RKO (cell line): ENCODE measurements at regions not wholly inside any gene's neighbourhood (a gene's known extent, or its start where the extent isn't known, plus 50 kb on each side); places are given as distances from the start of the nearest gene placed in this dataset.
"Not testable (repeated sequence)": the region's sequence is repeated elsewhere in the genome, so short reads cannot be mapped to it uniquely, and the experiment has no call there.

Source experiments
- DNase-seq: peaks from one replicate; pipeline ENCODE4 v3.0.0-alpha.2; 2016; ENCODE audit warnings: low spot score

DNA sequence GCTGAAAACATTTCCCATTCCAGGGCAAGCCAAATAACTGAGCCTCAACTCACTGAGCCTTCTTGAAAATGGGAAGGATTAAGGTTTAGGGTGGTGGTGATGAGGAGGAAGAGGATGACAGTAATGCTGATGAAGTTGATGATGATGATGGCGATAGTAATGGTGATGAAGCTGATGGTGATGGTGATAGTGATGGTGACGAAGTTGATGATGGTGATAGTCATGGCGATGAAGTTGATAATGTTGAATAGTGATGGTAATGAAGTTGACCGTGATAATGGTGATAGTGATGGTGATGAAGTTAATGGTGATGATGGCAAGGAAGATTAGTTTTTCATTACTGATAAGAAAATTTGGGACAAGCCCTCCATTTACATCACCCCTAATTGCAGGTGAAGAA lies 285.8 kb upstream of the DYNLRB2 start:
- no peak for DNase-seq

- DNase-seq: no peak
Measured at GRCh38 chr16:80253741-80254140, 287.1 kb upstream of the DYNLRB2 start.

GRCh38 chr16:80250381-80250780 lies 290.4 kb upstream of the DYNLRB2 start:
- no peak for DNase-seq

DNA sequence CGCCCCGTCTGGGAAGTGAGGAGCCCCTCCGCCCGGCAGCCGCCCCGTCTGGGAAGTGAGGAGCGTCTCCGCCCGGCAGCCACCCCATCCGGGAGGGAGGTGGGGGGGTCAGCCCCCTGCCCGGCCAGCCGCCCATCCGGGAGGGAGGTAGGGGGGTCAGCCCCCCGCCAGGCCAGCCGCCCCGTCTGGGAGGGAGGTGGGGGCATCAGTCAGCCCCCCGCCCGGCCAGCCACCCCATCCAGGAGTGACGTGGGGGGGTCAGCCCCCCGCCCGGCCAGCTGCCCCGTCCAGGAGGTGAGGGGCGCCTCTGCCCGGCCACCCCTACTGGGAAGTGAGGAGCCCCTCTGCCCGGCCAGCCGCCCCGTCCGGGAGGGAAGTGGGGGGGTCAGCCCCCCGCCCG lies 297.5 kb upstream of the DYNLRB2 start:
- not testable (repeated sequence) for DNase-seq

DNA sequence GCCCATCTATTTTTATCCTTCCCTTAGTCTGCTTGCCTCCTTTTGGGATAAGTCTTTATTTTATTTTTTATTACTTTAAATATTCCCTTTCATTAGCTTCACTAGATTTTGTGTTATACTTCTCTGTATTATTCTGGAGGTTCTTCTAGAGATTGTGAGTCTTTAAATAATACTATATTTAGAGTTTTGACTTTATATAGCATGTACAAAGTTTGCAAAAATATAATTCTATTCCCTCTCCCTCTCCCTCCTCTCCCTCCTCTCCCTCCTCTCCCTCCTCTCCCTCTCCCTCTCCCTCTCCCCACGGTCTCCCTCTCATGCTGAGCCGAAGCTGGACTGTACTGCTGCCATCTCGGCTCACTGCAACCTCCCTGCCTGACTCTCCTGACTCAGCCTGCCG lies 298.5 kb upstream of the DYNLRB2 start:
- not testable (repeated sequence) for DNase-seq

DNA sequence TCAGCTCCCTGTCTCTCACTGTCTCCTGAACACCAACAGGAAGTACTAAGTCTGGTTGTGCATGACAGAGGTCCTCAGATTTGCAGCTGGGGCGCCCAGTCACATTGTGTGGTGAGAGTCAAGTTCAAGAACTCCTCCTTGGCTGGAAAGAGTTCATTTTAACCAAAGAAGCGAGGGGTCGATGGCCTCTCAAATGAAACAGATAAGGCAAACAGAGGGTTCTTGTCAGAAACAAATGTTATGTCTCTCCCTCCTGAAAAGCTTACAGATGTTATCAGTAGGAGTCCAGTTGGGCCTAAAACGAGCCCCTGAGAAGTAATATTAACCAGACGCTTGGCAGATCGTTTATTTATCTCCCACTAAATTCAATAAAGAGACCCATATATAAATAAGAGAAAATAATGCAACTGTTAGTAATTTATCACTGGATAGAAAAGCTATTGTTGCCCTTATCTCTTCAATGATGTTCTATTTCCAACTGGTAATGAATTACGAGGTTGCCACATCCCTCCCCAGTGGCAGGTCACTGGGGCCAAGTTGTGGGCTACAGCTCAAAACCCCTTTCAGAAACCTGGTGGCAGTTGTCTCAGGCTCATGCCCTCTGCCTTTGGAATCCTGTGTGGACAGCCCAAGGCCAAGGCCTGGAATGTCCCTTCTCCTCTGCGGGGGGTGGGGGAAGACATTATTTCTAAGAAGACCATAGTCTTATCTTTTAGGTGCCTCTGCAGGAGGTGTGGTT lies 307.5 kb upstream of the DYNLRB2 start:
- no peak for DNase-seq

- DNase-seq: no peak
Measured at GRCh38 chr16:80231888-80232287, 308.9 kb upstream of the DYNLRB2 start.

- no peak for DNase-seq
Measured at GRCh38 chr16:80231121-80231520, 309.7 kb upstream of the DYNLRB2 start.

- DNase-seq: no peak
Measured at GRCh38 chr16:80230328-80231120, 310.3 kb upstream of the DYNLRB2 start.

DNA sequence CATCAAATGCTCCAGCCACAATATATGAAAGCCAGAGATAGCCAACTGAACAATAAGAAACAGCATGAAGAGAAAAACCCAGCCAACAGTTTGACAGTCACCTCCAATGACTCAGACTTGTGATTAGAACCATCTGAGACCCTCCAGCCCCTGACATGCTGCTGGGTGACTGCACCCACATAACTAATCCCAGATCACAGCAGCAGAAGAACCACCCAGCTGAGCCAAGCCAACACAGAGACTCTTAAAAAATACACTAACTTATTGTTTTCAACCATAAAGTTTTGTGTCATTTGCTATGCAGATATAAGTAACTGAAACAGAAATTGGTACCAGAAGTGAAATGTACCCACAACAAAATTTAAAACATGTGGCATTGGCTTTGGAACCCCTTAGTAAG lies 314.3 kb upstream of the DYNLRB2 start:
- DNase-seq: no peak

- DNase-seq: no peak
Measured at GRCh38 chr16:80210787-80211186, 330.0 kb upstream of the DYNLRB2 start.

DNA sequence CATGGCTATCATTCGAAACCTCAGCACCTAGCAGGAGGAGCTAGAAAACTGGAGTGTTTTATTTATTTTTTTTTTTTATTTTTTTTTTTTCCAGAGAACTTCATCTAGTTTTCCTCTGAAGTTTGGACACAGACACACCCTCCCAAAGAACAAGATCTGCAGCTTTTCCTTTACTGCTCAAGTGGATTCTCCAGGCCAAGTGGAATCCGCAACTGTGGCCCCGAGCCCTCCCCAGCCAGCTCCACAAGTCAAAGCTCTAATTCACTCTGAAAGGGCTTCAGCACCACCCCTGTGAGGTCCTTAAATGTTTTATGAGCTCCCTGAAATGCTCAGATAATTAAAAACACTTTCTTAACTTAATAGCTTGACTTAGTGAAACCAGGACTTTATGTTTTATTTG lies 332.1 kb upstream of the DYNLRB2 start:
- no peak for DNase-seq

DNA sequence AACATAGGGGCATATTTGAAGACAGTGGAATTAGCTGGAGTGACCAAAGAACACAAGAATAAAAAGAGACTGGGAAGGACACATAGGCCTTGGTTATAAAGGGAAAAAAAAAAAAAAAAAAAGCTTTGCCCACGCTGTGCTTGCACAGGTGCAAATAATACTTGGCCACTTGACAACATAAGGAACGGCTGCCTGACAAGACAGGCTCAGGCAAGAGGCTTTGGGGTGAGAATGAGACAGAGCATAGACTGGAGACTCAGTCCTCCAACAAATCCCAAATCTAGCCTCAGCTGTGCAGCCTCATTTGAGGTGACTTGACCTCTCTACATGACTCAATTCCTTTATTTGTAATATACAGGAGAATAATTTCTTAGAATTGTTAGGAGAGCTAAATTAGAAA lies 332.8 kb upstream of the DYNLRB2 start:
- DNase-seq: no peak

DNA sequence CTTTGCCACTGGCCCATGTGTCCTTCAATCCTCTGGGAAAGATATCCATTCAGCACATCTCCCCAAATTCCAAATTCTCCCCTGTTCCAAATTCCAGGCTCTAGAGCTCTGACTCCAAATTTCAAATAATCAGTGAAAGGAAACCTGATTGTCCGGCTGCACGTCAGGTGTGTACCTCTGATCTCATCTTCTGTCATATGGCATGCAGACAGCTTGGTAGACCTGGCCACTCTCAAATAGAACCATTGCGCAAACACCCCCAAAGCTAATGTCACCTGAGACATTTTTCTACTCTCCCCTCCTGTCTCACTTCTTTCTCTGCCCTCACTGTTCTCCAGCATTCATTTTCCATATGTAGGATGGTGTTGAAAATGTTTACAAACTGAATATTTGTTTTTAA lies 337.0 kb upstream of the DYNLRB2 start:
- no peak for DNase-seq

DNA sequence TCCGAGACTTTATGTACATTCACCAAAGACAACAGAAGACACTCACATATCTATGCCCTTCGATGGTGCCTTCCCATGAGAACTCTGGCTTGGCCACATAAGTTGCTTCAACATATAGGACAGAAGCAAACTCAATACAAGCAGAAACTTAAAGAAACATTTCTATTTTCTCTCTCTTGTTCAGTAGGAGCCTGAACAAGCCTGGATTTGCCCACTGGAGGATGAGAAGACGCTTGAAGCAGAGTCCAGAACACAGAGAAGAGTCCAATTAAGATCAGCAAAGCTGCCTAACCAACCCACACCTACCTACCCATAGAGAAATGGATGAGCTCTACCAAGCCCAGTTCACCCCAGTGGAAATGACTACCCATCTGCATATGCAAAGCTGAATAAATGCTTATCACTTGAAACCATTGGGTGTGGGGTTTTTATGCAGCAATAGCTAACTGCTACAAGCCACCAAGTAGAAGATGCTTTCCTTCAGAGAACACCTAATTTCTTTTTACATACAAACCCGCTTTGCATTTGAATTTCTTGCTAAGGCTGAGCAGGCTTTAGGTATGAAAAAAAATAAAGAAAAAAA lies 337.9 kb upstream of the DYNLRB2 start:
- DNase-seq: no peak

DNA sequence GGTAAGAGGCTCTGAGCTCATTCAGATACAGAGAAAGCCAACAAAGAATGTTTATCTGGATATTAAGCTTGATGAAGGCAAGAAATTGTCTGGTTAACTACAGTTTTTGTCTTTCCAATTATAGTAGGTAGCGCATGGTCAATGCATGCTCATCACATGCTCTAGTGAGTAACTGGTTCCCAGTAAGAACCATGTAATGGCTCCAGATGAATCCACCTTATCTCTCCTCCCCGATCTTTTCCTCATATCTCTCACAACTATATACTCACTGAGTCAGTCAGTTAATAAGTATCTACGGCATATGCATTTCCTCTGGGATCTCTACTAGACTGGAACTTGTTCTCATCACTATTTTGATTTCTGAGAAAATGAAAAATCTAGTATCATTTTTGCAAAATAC lies 340.7 kb upstream of the DYNLRB2 start:
- DNase-seq: no peak

DNA sequence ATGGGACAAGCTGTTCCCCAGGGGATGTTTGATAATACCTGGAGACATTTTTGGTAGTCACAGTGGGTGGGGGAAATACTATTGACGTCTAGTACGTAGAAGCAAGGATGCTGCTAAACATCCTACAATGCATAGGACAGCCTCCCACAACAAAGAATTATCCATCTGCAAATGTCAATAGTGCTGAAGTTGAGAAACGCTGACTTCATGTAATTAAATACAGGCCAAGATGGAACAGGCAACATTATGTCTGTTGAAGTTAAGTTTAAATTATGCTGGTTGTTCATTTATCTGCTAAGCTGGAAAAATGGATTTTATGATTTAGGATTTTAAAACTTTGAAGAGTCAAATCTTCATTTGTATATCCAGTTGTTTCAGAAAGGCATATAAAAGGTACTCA lies 341.2 kb upstream of the DYNLRB2 start:
- no peak for DNase-seq

- no peak for DNase-seq
Measured at GRCh38 chr16:80198311-80199299, 342.2 kb upstream of the DYNLRB2 start.

GRCh38 chr16:80197741-80198201 lies 343.0 kb upstream of the DYNLRB2 start:
- no peak for DNase-seq

GRCh38 chr16:80191928-80192327 lies 348.9 kb upstream of the DYNLRB2 start:
- DNase-seq: peak; percentile 1

DNA sequence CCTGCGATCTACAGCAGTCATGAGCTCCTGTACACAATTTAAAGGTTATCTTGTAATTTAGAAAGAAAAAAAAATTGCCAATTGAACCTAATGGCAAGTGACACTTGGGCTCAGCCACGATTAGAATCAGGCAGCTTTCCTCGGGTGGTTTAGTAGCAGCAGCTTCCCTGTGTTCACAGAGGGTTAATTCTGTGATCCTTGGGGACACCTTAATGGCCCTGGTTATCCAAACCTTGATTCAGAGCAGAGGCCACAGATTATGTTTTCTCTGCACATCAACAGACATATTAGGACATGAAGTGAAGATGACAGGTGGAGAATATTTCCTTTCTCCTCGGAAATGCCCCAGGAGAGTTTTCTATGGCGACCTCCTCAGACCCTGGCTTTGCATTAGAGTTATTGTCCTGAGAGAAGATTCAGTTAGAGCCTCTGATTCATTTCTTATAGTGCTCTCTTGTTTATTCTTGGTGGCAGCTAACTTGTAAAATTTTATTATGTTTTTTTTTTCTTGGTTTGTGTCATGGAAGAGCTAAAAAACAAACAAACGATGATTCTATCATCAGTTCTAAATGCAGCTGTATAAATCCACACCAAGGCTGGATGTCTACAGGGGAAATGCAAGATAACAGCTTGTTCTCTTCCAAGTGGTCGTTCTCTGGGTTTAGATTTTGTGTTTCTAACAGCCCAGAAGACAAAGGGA lies 351.2 kb upstream of the DYNLRB2 start:
- no peak for DNase-seq
